GM12864 (cell line): ENCODE measurements at regions not wholly inside any gene's neighbourhood (a gene's known extent, or its start where the extent isn't known, plus 50 kb on each side); places are given as distances from the start of the nearest gene placed in this dataset.

Source experiments
- DNase-seq: peaks from one replicate; pipeline ENCODE4 v3.0.0-alpha.2; 2011; ENCODE audit warnings: low read depth
- H3K4me3 ChIP-seq: 2 replicates; pipeline ENCODE4 v1.5.1; 2011; ENCODE audit warnings: mild to moderate bottlenecking, low read depth, low read length, control low read depth
- CTCF ChIP-seq: IDR thresholded peaks from 2 replicates; pipeline ENCODE4 v1.5.1; 2011; ENCODE audit warnings: low read depth, mild to moderate bottlenecking, moderate library complexity, low read length, control low read depth, inconsistent platforms; ENCODE audit errors: missing control alignments

GRCh38 chr7:115662120-115662519 is 368.4 kb downstream of the TFEC start:
- no peak for DNase-seq
- H3K4me3 ChIP-seq: no peak overlapping the region
- no peak for TF ChIP-seq CTCF

- DNase-seq: no peak
- no peak overlapping the region for H3K4me3 ChIP-seq
- TF ChIP-seq CTCF: no peak
Measured at GRCh38 chr7:115658223-115658622, 372.3 kb downstream of the TFEC start.

- DNase-seq: no peak
Measured at GRCh38 chr7:115654384-115655214, 376.0 kb downstream of the TFEC start.

GRCh38 chr7:115649429-115649828 is 381.1 kb downstream of the TFEC start:
- no peak for DNase-seq
- TF ChIP-seq CTCF: no peak
- no peak overlapping the region for H3K4me3 ChIP-seq

More at GRCh38 chr7:115654384-115655214, 376.0 kb downstream of the TFEC start:
- H3K4me3 ChIP-seq: no peak overlapping the region
- no peak for TF ChIP-seq CTCF

- TF ChIP-seq CTCF: no peak
- no peak for DNase-seq
- no peak overlapping the region for H3K4me3 ChIP-seq
Measured at GRCh38 chr7:115647712-115648111, 382.9 kb downstream of the TFEC start.

GRCh38 chr7:115642194-115642593 is 388.4 kb downstream of the TFEC start:
- TF ChIP-seq CTCF: no peak
- no peak overlapping the region for H3K4me3 ChIP-seq
- DNase-seq: no peak

GRCh38 chr7:115638853-115639252 is 391.7 kb downstream of the TFEC start:
- no peak overlapping the region for H3K4me3 ChIP-seq
- no peak for DNase-seq
- TF ChIP-seq CTCF: no peak
